HEK293 (cell line): ENCODE measurements at regions not wholly inside any gene's neighbourhood (a gene's known extent, or its start where the extent isn't known, plus 50 kb on each side); places are given as distances from the start of the nearest gene placed in this dataset.

ENCODE experiments used
- CTCF ChIA-PET: fragments of 350-600 bp; formaldehyde crosslinking; extraction: SDS; loops from one replicate; lab custom pipeline; 2021; ENCODE audit warnings: antibody characterized with exemption; lab: Yijun Ruan, JAX
- POLR2A ChIA-PET: fragments of 300-600 bp; formaldehyde crosslinking; extraction: SDS; loops from one replicate; lab custom pipeline; 2020; ENCODE audit warnings: antibody characterized with exemption, inconsistent platforms; lab: Yijun Ruan, JAX
- H3K27ac ChIP-seq: fragments of 200-500 bp; sonication (Bioruptor generic); 2 replicates; pipeline ENCODE4 v1.5.1; 2014; ENCODE audit warnings: low read depth, low read length, control low read depth, inconsistent platforms; ENCODE audit errors: extremely low read depth
- H3K36me3 ChIP-seq, 2 experiments: fragments of 200-500 bp in 1 of 2; sonication (Bioruptor generic) in 1 of 2; 1 replicate in 1 of 2; 2 replicates in 1 of 2; pipeline ENCODE4 v1.5.1; 2014 to 2017; ENCODE audit warnings: inconsistent platforms in 2 of 2, low read length in 2 of 2; ENCODE audit not compliant: control insufficient read depth in 2 of 2, insufficient read depth in 1 of 2
- H3K4me1 ChIP-seq: fragments of 200-500 bp; sonication (Bioruptor generic); 2 replicates; pipeline ENCODE4 v1.5.1; 2014; ENCODE audit warnings: mild to moderate bottlenecking, low read length, inconsistent platforms; ENCODE audit not compliant: control insufficient read depth, insufficient read depth
- H3K4me3 ChIP-seq: 2 replicates; pipeline ENCODE4 v1.5.1; 2011; ENCODE audit warnings: low read depth, mild to moderate bottlenecking, control low read depth, low read length, moderate library complexity
- H3K9me3 ChIP-seq: fragments of 200-500 bp; sonication (Bioruptor generic); 2 replicates; pipeline ENCODE4 v1.5.1; 2014; ENCODE audit warnings: low read depth, low read length, inconsistent platforms; ENCODE audit not compliant: control insufficient read depth, insufficient read depth
- CTCF ChIP-seq: fragments of 450-650 bp; formaldehyde crosslinking; IDR thresholded peaks from 2 replicates; pipeline ENCODE4 v1.5.1; 2016; ENCODE audit warnings: missing biosample characterization, missing genetic modification characterization
- FEZF1 ChIP-seq: fragments of 450-650 bp; formaldehyde crosslinking; IDR thresholded peaks from 2 replicates; pipeline ENCODE4 v1.5.1; 2016; ENCODE audit warnings: missing biosample characterization, missing genetic modification characterization
- GLI4 ChIP-seq: fragments of 450-650 bp; formaldehyde crosslinking; IDR thresholded peaks from 2 replicates; pipeline ENCODE4 v1.5.1; 2016; ENCODE audit warnings: missing biosample characterization, missing genetic modification characterization
- HOXC10 ChIP-seq: sonication (generic); formaldehyde crosslinking; IDR thresholded peaks from 2 replicates; pipeline ENCODE4 v1.8.1; 2023; ENCODE audit warnings: mild to moderate bottlenecking, missing genetic modification reagents
- PRDM6 ChIP-seq: fragments of 450-650 bp; formaldehyde crosslinking; IDR thresholded peaks from 2 replicates; pipeline ENCODE4 v1.5.1; 2017; ENCODE audit warnings: missing biosample characterization, missing genetic modification characterization
- SETDB1 ChIP-seq: IDR thresholded peaks from one replicate; pipeline ENCODE4 v1.6.1; 2017; ENCODE audit warnings: mild to moderate bottlenecking, low read length, moderate library complexity, mixed read lengths; ENCODE audit not compliant: insufficient read length
- ZBTB17 ChIP-seq: fragments of 450-650 bp; formaldehyde crosslinking; IDR thresholded peaks from 2 replicates; pipeline ENCODE4 v1.5.1; 2016; ENCODE audit warnings: missing biosample characterization, missing genetic modification characterization
- ZEB2 ChIP-seq: fragments of 450-650 bp; formaldehyde crosslinking; IDR thresholded peaks from 2 replicates; pipeline ENCODE4 v1.5.1; 2016; ENCODE audit warnings: missing biosample characterization, missing genetic modification characterization
- ZFHX2 ChIP-seq: fragments of 450-650 bp; formaldehyde crosslinking; conservative IDR thresholded peaks from 2 replicates; pipeline ENCODE4 v1.5.1; 2016; ENCODE audit warnings: missing biosample characterization, missing genetic modification characterization
- ZNF114 ChIP-seq: fragments of 450-650 bp; formaldehyde crosslinking; IDR thresholded peaks from 2 replicates; pipeline ENCODE4 v1.5.0; 2017; ENCODE audit warnings: missing biosample characterization, missing genetic modification characterization
- ZNF121 ChIP-seq: fragments of 450-650 bp; formaldehyde crosslinking; IDR thresholded peaks from 2 replicates; pipeline ENCODE4 v1.5.1; 2016; ENCODE audit warnings: missing biosample characterization, missing genetic modification characterization
- ZNF174 ChIP-seq: fragments of 450-650 bp; formaldehyde crosslinking; IDR thresholded peaks from 2 replicates; pipeline ENCODE4 v1.5.0; 2017; ENCODE audit warnings: missing biosample characterization, mild to moderate bottlenecking, missing genetic modification characterization
- ZNF223 ChIP-seq: fragments of 450-650 bp; formaldehyde crosslinking; IDR thresholded peaks from 2 replicates; pipeline ENCODE4 v1.5.1; 2016; ENCODE audit warnings: missing biosample characterization, missing genetic modification characterization
- ZNF248 ChIP-seq: fragments of 450-650 bp; formaldehyde crosslinking; IDR thresholded peaks from 2 replicates; pipeline ENCODE4 v1.5.1; 2017; ENCODE audit warnings: missing biosample characterization, missing genetic modification characterization
- ZNF354C ChIP-seq: fragments of 450-650 bp; formaldehyde crosslinking; IDR thresholded peaks from 2 replicates; pipeline ENCODE4 v1.5.1; 2016; ENCODE audit warnings: missing biosample characterization, missing genetic modification characterization, low read depth, borderline replicate concordance
- ZNF549 ChIP-seq: fragments of 450-650 bp; IDR thresholded peaks from 2 replicates; pipeline ENCODE4 v1.5.1; 2018; ENCODE audit warnings: missing biosample characterization, missing genetic modification characterization, mild to moderate bottlenecking, inconsistent platforms, moderate library complexity
- ZNF571 ChIP-seq: fragments of 450-650 bp; formaldehyde crosslinking; IDR thresholded peaks from 2 replicates; pipeline ENCODE4 v1.5.0; 2017; ENCODE audit warnings: missing biosample characterization, missing genetic modification characterization
- ZNF660 ChIP-seq: fragments of 450-650 bp; IDR thresholded peaks from 2 replicates; pipeline ENCODE4 v1.5.1; 2018; ENCODE audit warnings: missing biosample characterization, mild to moderate bottlenecking, missing genetic modification characterization
- TF ChIP-seq, protein P1 (sequence below): fragments of 450-650 bp; formaldehyde crosslinking; IDR thresholded peaks from 2 replicates; pipeline ENCODE4 v1.5.1; 2017; ENCODE audit warnings: missing biosample characterization, mild to moderate bottlenecking, missing genetic modification characterization, moderate library complexity
- TF ChIP-seq, protein P2 (sequence below): fragments of 450-650 bp; formaldehyde crosslinking; IDR thresholded peaks from 2 replicates; pipeline ENCODE4 v1.5.1; 2016; ENCODE audit warnings: missing biosample characterization, missing genetic modification characterization
- TF ChIP-seq, protein P3 (sequence below): fragments of 450-650 bp; formaldehyde crosslinking; IDR thresholded peaks from 2 replicates; pipeline ENCODE4 v1.5.1; 2016; ENCODE audit warnings: missing biosample characterization, missing genetic modification characterization

DNA sequence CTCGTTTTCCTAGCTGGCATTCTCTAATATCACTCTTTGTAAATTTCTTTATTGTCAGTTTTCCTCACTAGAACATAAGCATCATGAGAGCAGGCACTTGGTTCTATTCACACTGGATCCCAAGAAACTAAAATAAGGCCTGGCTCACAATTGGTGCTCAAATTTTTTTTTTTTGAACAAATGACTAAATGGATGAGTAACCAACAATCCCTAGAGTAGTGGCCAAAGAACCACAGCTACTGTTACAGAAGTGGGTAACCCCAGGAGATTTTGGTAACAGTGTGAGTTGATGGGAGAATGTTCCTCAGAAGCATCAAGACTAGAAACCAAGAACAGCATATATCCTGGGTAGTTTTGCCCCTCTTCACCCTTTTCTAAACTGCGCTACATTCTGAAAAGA lies 572.6 kb downstream of the INSC start (continued):
- no peak for TF ChIP-seq FEZF1 (tag by site-specific recombination)
- TF ChIP-seq ZNF174 (tag by site-specific recombination) = no peak

DNA sequence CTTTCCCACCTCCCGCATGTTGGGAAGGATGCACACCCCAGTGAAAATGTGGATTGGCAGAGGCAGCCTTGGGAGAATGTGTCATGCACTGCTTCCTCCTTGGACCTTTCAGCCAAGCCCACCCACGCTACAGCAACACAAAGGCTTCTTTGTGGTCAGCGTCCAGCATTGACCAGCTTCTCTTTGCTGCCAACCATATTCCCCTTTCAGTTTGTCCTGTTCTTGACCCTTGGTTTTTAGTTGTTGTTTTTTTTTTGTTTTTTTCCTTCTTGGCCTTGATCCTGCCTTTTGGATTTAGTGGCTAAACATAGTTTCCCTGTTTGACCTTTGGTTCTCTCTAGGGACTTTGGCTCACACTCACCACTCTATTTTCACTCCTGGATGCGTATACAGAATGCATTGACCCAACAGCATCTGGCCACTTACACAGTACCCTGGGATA lies 573.6 kb downstream of the INSC start:
- ChIA-PET CTCF (interaction anchor here (0.5 to 0.8 kb wide), 2 partner anchors 412 to 926 kb away, joined by 3 read pairs; no protein-coding TSS in a partner anchor), POLR2A (no interaction called here)
- H3K27ac ChIP-seq = no peak overlapping the region
- H3K9me3 ChIP-seq = no peaks in the 10 kb centered on the region
- TF ChIP-seq ZNF660 (no peak), HOXC10 (CRISPR knock-in tag) (no peak), ZNF121 (tag by site-specific recombination) (no peak), GLI4 (tag by site-specific recombination) (no peak), ZNF223 (tag by site-specific recombination) (no peak), ZFHX2 (tag by site-specific recombination) (no peak), ZNF571 (tag by site-specific recombination) (no peak), SETDB1 (no peak), ZNF549 (tag by site-specific recombination) (no peak), ZEB2 (tag by site-specific recombination) (no peak), ZNF354C (tag by site-specific recombination) (no peak), PRDM6 (no peak), ZNF114 (tag by site-specific recombination) (no peak), ZBTB17 (tag by site-specific recombination) (no peak), CTCF (tag by site-specific recombination) (no peak), ZNF248 (no peak)
- TF ChIP-seq, protein P1, sequence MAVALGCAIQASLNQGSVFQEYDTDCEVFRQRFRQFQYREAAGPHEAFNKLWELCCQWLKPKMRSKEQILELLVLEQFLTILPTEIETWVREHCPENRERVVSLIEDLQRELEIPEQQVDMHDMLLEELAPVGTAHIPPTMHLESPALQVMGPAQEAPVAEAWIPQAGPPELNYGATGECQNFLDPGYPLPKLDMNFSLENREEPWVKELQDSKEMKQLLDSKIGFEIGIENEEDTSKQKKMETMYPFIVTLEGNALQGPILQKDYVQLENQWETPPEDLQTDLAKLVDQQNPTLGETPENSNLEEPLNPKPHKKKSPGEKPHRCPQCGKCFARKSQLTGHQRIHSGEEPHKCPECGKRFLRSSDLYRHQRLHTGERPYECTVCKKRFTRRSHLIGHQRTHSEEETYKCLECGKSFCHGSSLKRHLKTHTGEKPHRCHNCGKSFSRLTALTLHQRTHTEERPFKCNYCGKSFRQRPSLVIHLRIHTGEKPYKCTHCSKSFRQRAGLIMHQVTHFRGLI (tag by site-specific recombination) = no peak
- TF ChIP-seq, protein P2, sequence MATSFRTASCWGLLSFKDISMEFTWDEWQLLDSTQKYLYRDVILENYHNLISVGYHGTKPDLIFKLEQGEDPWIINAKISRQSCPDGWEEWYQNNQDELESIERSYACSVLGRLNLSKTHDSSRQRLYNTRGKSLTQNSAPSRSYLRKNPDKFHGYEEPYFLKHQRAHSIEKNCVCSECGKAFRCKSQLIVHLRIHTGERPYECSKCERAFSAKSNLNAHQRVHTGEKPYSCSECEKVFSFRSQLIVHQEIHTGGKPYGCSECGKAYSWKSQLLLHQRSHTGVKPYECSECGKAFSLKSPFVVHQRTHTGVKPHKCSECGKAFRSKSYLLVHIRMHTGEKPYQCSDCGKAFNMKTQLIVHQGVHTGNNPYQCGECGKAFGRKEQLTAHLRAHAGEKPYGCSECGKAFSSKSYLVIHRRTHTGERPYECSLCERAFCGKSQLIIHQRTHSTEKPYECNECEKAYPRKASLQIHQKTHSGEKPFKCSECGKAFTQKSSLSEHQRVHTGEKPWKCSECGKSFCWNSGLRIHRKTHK (tag by site-specific recombination) = no peak
- TF ChIP-seq, protein P3, sequence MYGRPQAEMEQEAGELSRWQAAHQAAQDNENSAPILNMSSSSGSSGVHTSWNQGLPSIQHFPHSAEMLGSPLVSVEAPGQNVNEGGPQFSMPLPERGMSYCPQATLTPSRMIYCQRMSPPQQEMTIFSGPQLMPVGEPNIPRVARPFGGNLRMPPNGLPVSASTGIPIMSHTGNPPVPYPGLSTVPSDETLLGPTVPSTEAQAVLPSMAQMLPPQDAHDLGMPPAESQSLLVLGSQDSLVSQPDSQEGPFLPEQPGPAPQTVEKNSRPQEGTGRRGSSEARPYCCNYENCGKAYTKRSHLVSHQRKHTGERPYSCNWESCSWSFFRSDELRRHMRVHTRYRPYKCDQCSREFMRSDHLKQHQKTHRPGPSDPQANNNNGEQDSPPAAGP (tag by site-specific recombination) = no peak
- H3K4me3 ChIP-seq = no peak overlapping the region
- H3K36me3 ChIP-seq = no peaks in the 10 kb centered on the region
- H3K4me1 ChIP-seq = no peaks in the 10 kb centered on the region
